HL-60 (cell line): ENCODE measurements at regions not wholly inside any gene's neighbourhood (a gene's known extent, or its start where the extent isn't known, plus 50 kb on each side); places are given as distances from the start of the nearest gene placed in this dataset.

Experiments used
- DNase-seq, 2 experiments: peaks; one replicate each; pipeline ENCODE4 v3.0.0-alpha.2; 2010 to 2020; ENCODE audit warnings: low read depth in 1 of 2, low spot score in 1 of 2
- H3K27ac ChIP-seq: fragments of 250-450 bp; sonication (Bioruptor Pico); replicated peaks from 2 replicates; pipeline ENCODE4 v1.5.1; 2020; ENCODE audit warnings: mild to moderate bottlenecking, moderate library complexity
- H3K27me3 ChIP-seq: fragments of 250-450 bp; sonication (Bioruptor Pico); 2 replicates; pipeline ENCODE4 v1.5.1; 2021; ENCODE audit warnings: mild to moderate bottlenecking, moderate library complexity; ENCODE audit not compliant: insufficient read depth, poor library complexity, severe bottlenecking
- H3K4me3 ChIP-seq: replicated peaks from 2 replicates; pipeline ENCODE4 v1.5.1; 2011; ENCODE audit warnings: mild to moderate bottlenecking, control low read depth, low read length; ENCODE audit not compliant: insufficient read depth
- GABPA ChIP-seq: IDR thresholded peaks from 2 replicates; pipeline ENCODE4 v1.6.1; 2012; ENCODE audit warnings: low read depth
- POLR2AphosphoS5 ChIP-seq: IDR thresholded peaks from 2 replicates; pipeline ENCODE4 v1.6.1; 2012; ENCODE audit warnings: low read depth
- SPI1 ChIP-seq: IDR thresholded peaks from 2 replicates; pipeline ENCODE4 v1.6.1; 2012; ENCODE audit warnings: low read depth, mild to moderate bottlenecking, borderline replicate concordance
- TF ChIP-seq, protein P1 (sequence below): IDR thresholded peaks from 2 replicates; pipeline ENCODE4 v1.6.1; 2012; ENCODE audit warnings: low read depth; ENCODE audit not compliant: insufficient replicate concordance
- TF ChIP-seq, protein P2 (sequence below): IDR thresholded peaks from one replicate; pipeline ENCODE4 v1.5.1; 2011; ENCODE audit warnings: low read length, control low read depth, inconsistent platforms; ENCODE audit not compliant: insufficient read depth

DNA sequence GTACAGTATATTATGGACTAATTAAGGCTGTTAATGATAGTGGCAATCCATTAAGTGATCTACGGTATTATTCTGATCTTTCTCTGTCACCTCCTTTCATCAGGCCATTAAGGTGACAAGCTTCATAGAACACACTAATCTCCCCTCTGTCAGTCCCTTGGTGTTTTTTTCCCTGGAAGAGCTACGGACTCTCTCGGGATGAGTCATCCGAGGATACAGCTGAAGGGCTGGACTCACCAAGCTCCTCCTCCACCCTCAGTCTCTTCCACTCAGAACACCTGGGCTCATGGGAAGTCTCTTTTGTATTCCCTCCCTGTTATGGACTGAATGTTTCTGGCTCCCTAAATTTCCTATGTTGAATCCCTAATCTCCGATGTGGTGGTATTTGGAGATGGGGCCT is 69.8 kb upstream of the PLXNA4 start:
- DNase-seq: no peak
- Histone ChIP-seq H3K4me3 (no peak overlapping the region), H3K27ac (no peak overlapping the region), H3K27me3 (no peaks in the 10 kb centered on the region)
- TF ChIP-seq POLR2AphosphoS5 (no peak), GABPA (no peak), SPI1 (no peak)
- TF ChIP-seq, protein P1, sequence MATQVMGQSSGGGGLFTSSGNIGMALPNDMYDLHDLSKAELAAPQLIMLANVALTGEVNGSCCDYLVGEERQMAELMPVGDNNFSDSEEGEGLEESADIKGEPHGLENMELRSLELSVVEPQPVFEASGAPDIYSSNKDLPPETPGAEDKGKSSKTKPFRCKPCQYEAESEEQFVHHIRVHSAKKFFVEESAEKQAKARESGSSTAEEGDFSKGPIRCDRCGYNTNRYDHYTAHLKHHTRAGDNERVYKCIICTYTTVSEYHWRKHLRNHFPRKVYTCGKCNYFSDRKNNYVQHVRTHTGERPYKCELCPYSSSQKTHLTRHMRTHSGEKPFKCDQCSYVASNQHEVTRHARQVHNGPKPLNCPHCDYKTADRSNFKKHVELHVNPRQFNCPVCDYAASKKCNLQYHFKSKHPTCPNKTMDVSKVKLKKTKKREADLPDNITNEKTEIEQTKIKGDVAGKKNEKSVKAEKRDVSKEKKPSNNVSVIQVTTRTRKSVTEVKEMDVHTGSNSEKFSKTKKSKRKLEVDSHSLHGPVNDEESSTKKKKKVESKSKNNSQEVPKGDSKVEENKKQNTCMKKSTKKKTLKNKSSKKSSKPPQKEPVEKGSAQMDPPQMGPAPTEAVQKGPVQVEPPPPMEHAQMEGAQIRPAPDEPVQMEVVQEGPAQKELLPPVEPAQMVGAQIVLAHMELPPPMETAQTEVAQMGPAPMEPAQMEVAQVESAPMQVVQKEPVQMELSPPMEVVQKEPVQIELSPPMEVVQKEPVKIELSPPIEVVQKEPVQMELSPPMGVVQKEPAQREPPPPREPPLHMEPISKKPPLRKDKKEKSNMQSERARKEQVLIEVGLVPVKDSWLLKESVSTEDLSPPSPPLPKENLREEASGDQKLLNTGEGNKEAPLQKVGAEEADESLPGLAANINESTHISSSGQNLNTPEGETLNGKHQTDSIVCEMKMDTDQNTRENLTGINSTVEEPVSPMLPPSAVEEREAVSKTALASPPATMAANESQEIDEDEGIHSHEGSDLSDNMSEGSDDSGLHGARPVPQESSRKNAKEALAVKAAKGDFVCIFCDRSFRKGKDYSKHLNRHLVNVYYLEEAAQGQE: no peak
- TF ChIP-seq, protein P2, sequence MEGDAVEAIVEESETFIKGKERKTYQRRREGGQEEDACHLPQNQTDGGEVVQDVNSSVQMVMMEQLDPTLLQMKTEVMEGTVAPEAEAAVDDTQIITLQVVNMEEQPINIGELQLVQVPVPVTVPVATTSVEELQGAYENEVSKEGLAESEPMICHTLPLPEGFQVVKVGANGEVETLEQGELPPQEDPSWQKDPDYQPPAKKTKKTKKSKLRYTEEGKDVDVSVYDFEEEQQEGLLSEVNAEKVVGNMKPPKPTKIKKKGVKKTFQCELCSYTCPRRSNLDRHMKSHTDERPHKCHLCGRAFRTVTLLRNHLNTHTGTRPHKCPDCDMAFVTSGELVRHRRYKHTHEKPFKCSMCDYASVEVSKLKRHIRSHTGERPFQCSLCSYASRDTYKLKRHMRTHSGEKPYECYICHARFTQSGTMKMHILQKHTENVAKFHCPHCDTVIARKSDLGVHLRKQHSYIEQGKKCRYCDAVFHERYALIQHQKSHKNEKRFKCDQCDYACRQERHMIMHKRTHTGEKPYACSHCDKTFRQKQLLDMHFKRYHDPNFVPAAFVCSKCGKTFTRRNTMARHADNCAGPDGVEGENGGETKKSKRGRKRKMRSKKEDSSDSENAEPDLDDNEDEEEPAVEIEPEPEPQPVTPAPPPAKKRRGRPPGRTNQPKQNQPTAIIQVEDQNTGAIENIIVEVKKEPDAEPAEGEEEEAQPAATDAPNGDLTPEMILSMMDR: no peak

DNA sequence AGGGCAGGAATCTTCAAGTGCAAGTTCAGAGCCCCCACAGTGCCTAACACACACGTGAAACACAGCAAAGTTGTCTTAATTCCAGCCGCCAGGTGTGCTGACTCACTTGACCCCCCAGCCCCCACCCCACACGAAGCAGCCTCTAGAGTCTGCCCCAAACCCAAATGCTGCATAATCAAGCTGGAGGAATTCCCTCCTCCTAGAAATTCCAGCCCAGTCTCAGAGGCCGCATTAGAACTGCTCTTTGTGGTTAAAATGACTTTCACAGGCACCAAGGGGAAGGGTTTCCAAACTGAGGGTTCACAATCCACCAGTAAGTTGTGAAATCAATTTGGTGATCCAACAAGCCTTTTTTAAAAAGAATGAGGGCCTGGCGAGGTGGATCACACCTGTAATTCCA is 67.0 kb upstream of the PLXNA4 start:
- TF ChIP-seq GABPA: no peak
- no peak for TF ChIP-seq SPI1
- TF ChIP-seq POLR2AphosphoS5: no peak
- TF ChIP-seq, protein P1: no peak
- TF ChIP-seq, protein P2: no peak
- no peak for DNase-seq
- H3K27me3 ChIP-seq: no peaks in the 10 kb centered on the region
- no peak overlapping the region for H3K4me3 ChIP-seq
- no peak overlapping the region for H3K27ac ChIP-seq

DNA sequence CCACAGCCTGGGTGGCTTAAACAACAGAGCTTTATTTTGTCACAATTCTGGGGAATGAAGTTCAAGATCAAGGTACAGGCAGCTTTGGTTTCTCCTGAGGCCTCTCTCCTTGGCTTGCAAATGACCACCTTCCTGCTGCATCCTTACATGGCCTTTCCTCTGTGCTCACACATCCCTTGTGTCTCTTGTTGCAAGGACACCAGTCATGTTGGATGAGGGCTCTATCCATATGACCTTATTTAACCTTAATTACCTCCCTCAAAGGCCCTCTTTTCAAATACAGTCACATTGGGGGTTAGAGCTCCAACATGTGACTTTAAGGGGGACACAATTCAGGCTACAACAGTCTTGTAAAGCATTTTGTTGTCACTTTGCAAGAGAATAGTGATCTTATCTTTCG is 65.0 kb upstream of the PLXNA4 start:
- no peak for TF ChIP-seq GABPA
- no peak for TF ChIP-seq SPI1
- TF ChIP-seq, protein P2: no peak
- TF ChIP-seq, protein P1: no peak
- no peak for TF ChIP-seq POLR2AphosphoS5
- DNase-seq: no peak
- Histone ChIP-seq H3K27me3 (no peaks in the 10 kb centered on the region), H3K4me3 (no peak overlapping the region), H3K27ac (no peak overlapping the region)
